ENCODE measurements at regions not wholly inside any gene's neighbourhood (a gene's known extent, or its start where the extent isn't known, plus 50 kb on each side); places are given as distances from the start of the nearest gene placed in this dataset.

- Mint-ChIP-seq H3K36me3 (ENCODE audit: insufficient read depth, unreplicated experiment) (no peaks in the 10 kb centered on the region), H3K27ac (ENCODE audit: unreplicated experiment) (no peak overlapping the region), H3K27me3 (ENCODE audit: insufficient read depth, unreplicated experiment) (no peaks in the 10 kb centered on the region), H3K4me1 (ENCODE audit: low read depth, unreplicated experiment) (peaks cover 4% of the 10 kb centered on the region), H3K4me3 (ENCODE audit: unreplicated experiment) (no peak overlapping the region), H3K9me3 (ENCODE audit: unreplicated experiment) (peaks cover 10% of the 10 kb centered on the region)
- POLR2A ChIA-PET = no interaction called here
- intact Hi-C loops (cut with micrococcal nuclease; ENCODE audit: unreplicated experiment) = no loop called here
- Histone ChIP-seq H3K36me3 (ENCODE audit: control insufficient read depth, insufficient read depth, low read length) (no peaks in the 10 kb centered on the region), H3K4me1 (peaks cover 6% of the 10 kb centered on the region), H3K27me3 (replicated peaks; ENCODE audit: control insufficient read depth, insufficient read depth, low read length) (no peaks in the 10 kb centered on the region), H3K9me3 (no peaks in the 10 kb centered on the region), H3K4me3 (ENCODE audit: low read depth, low read length) (no peak overlapping the region)
- CTCF ChIA-PET = no interaction called here
- DNase-seq = no peak
- BruUV-seq (replicated peaks) = no TSS peak
- no peak for TF ChIP-seq CTCF (IDR thresholded peaks at IDR 0.05; ENCODE audit: insufficient read depth in 1 of 2, low read depth in 1 of 2, low read length in 1 of 2, severe bottlenecking in 1 of 2, unreplicated experiment in 1 of 2)
Observed at GRCh38 chr1:199862047-199862446, 165.5 kb upstream of the NR5A2 start.

- intact Hi-C loops (cut with micrococcal nuclease; ENCODE audit: unreplicated experiment) = no loop called here
- H3K9me3 Mint-ChIP-seq (ENCODE audit: unreplicated experiment) = peaks cover 10% of the 10 kb centered on the region
Observed at GRCh38 chr1:199866210-199866617, 161.3 kb upstream of the NR5A2 start.

DNA sequence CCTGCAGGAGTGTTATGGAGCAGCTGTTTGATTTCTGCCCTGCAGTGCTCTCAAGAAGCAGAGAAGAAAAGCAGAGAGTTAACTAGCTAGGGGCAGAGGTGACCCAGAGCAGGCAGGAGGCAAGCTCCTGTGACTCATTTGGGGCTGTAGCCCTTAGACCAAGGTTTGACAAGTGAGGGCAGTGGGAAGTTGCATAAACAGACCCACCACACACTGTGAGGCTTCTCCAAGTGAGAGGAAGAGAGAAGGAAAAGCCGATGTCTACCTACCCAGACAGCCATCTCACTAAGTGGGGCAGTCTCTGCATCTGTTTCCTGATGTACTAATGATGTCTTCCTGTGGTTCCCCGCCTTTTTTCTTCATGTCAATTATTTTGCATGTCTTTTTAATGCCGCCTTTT, 159.9 kb upstream of the NR5A2 start:
- Mint-ChIP-seq H3K9me3 (ENCODE audit: unreplicated experiment) (peaks cover 10% of the 10 kb centered on the region), H3K36me3 (ENCODE audit: insufficient read depth, unreplicated experiment) (no peaks in the 10 kb centered on the region), H3K4me3 (ENCODE audit: unreplicated experiment) (no peak overlapping the region), H3K4me1 (ENCODE audit: low read depth, unreplicated experiment) (no peaks in the 10 kb centered on the region), H3K27ac (ENCODE audit: unreplicated experiment) (no peak overlapping the region), H3K27me3 (ENCODE audit: insufficient read depth, unreplicated experiment) (no peaks in the 10 kb centered on the region)
- Histone ChIP-seq H3K4me1 (peaks cover 6% of the 10 kb centered on the region; the same call in 1 of the 2 replicates), H3K27me3 (replicated peaks; ENCODE audit: control insufficient read depth, insufficient read depth, low read length) (no peaks in the 10 kb centered on the region), H3K4me3 (ENCODE audit: low read depth, low read length) (no peak overlapping the region), H3K9me3 (no peaks in the 10 kb centered on the region), H3K36me3 (ENCODE audit: control insufficient read depth, insufficient read depth, low read length) (no peaks in the 10 kb centered on the region)
- POLR2A ChIA-PET = no interaction called here
- no peak for TF ChIP-seq CTCF (IDR thresholded peaks at IDR 0.05; ENCODE audit: insufficient read depth in 1 of 2, low read depth in 1 of 2, low read length in 1 of 2, severe bottlenecking in 1 of 2, unreplicated experiment in 1 of 2)
- no TSS peak for BruUV-seq (replicated peaks)
- CTCF ChIA-PET = no interaction called here
- DNase-seq = no peak
- intact Hi-C loops (cut with micrococcal nuclease; ENCODE audit: unreplicated experiment) = no loop called here

More at GRCh38 chr1:199866210-199866617, 161.3 kb upstream of the NR5A2 start:
- Mint-ChIP-seq H3K4me3 (ENCODE audit: unreplicated experiment) (no peak overlapping the region), H3K36me3 (ENCODE audit: insufficient read depth, unreplicated experiment) (no peaks in the 10 kb centered on the region), H3K4me1 (ENCODE audit: low read depth, unreplicated experiment) (no peaks in the 10 kb centered on the region), H3K27ac (ENCODE audit: unreplicated experiment) (no peak overlapping the region), H3K27me3 (ENCODE audit: insufficient read depth, unreplicated experiment) (no peaks in the 10 kb centered on the region)
- H3K9me3 ChIP-seq = no peaks in the 10 kb centered on the region
- H3K36me3 ChIP-seq (ENCODE audit: control insufficient read depth, insufficient read depth, low read length) = no peaks in the 10 kb centered on the region
- no peaks in the 10 kb centered on the region for H3K27me3 ChIP-seq (replicated peaks; ENCODE audit: control insufficient read depth, insufficient read depth, low read length)
- no TSS peak for BruUV-seq (replicated peaks)
- CTCF ChIA-PET = no interaction called here
- H3K4me3 ChIP-seq (ENCODE audit: low read depth, low read length) = no peak overlapping the region
- no peak for DNase-seq
- POLR2A ChIA-PET = no interaction called here
- no peak for TF ChIP-seq CTCF (IDR thresholded peaks at IDR 0.05; ENCODE audit: insufficient read depth in 1 of 2, low read depth in 1 of 2, low read length in 1 of 2, severe bottlenecking in 1 of 2, unreplicated experiment in 1 of 2)
- H3K4me1 ChIP-seq = peaks cover 6% of the 10 kb centered on the region; the same call in 1 of the 2 replicates

Data from Caco-2 (cell line).